ENCODE measurements at regions not wholly inside any gene's neighbourhood (a gene's known extent, or its start where the extent isn't known, plus 50 kb on each side); places are given as distances from the start of the nearest gene placed in this dataset.

- TF ChIP-seq EZH2phosphoT487 (IDR thresholded peaks at IDR 0.05; ENCODE audit: borderline replicate concordance, low read length) (no peak), CTCF (IDR thresholded peaks at IDR 0.05; ENCODE audit: low read depth, low read length, poor library complexity, severe bottlenecking) (no peak)
These were observed 176.4 kb upstream of the ZKSCAN2 start for GRCh38 chr16:25434064-25434463.

Data from DOHH2 (cell line).